ENCODE measurements at regions not wholly inside any gene's neighbourhood (a gene's known extent, or its start where the extent isn't known, plus 50 kb on each side); places are given as distances from the start of the nearest gene placed in this dataset.

- H3K14ac ChIP-seq (replicated peaks; ENCODE audit: low read depth, low read length) = no peak overlapping the region
- WGBS, 2 experiments (ENCODE audit: extremely low coverage in 2 of 2, insufficient read length in 1 of 2) = no CpG with 5 or more reads among the region's 7 CpGs
- no peak overlapping the region for H3K9ac ChIP-seq (ENCODE audit: low read depth, low read length)
- H4K5ac ChIP-seq (ENCODE audit: low read depth, low read length) = no peak overlapping the region
- dilution Hi-C loops (cut with HindIII; ENCODE audit: low sequenced_read_pairs, unreplicated experiment) (no loop called here), in situ Hi-C loops (cut with MboI; ENCODE audit: low sequenced_read_pairs) (no loop called here), intact Hi-C loops (cut with micrococcal nuclease) (no loop called here)
- H2BK20ac ChIP-seq (ENCODE audit: low read depth, low read length) = no peak overlapping the region
- H4K91ac ChIP-seq (ENCODE audit: insufficient read depth, low read depth, low read length) = no peak overlapping the region
- H3K23ac ChIP-seq (ENCODE audit: low read depth, low read length) = no peak overlapping the region
- no peaks in the 10 kb centered on the region for H4K20me1 ChIP-seq (ENCODE audit: insufficient read depth, low read length)
- H3K27ac ChIP-seq (ENCODE audit: insufficient read depth, low read length) = no peak overlapping the region
- no TSS peak for BruUV-seq (replicated peaks)
- H3K79me1 ChIP-seq (ENCODE audit: low read depth in 1 of 2, low read length in 2 of 2) = no peaks in the 10 kb centered on the region
- H2BK120ac ChIP-seq (ENCODE audit: low read depth, low read length) = no peak overlapping the region
- H2AK9ac ChIP-seq (replicated peaks; ENCODE audit: low read depth, low read length, poor library complexity) = no peak overlapping the region
- no peak overlapping the region for H3K4me2 ChIP-seq (ENCODE audit: low read depth, low read length)
- no peak overlapping the region for H3K4ac ChIP-seq (ENCODE audit: low read depth, low read length)
- no peak for DNase-seq
- no peak overlapping the region for H2AFZ ChIP-seq (replicated peaks; ENCODE audit: low read length, poor library complexity)
- no peak overlapping the region for H2BK15ac ChIP-seq (ENCODE audit: low read depth, low read length)
- H2BK5ac ChIP-seq (ENCODE audit: low read depth, low read length, poor library complexity, severe bottlenecking) = no peak overlapping the region
- H4K8ac ChIP-seq (ENCODE audit: low read depth in 2 of 2, low read length in 2 of 2) = no peak overlapping the region
- H3K4me3 ChIP-seq (ENCODE audit: insufficient read depth, low read depth, low read length) = no peak overlapping the region
- no peaks in the 10 kb centered on the region for H3K36me3 ChIP-seq (ENCODE audit: control insufficient read depth, insufficient read depth, low read length)
- no peak overlapping the region for H3K56ac ChIP-seq (ENCODE audit: extremely low read depth, insufficient read depth, low read length)
- peaks cover 45% of the 10 kb centered on the region for H3K27me3 ChIP-seq (ENCODE audit: control insufficient read depth, insufficient read depth, low read length)
- TF ChIP-seq MAFK (IDR thresholded peaks at IDR 0.05; ENCODE audit: low read depth, low read length) = no peak
- no peak for TF ChIP-seq RCOR1 (IDR thresholded peaks at IDR 0.05; ENCODE audit: insufficient replicate concordance, low read length)
- H2AK5ac ChIP-seq (ENCODE audit: low read depth, low read length) = no peak overlapping the region
- ChIA-PET CTCF (no interaction called here), POLR2A (ENCODE audit: unreplicated experiment) (no interaction called here)
- H3K9me1 ChIP-seq (ENCODE audit: insufficient read depth, low read length) = no peaks in the 10 kb centered on the region
- peaks cover 22% of the 10 kb centered on the region for H3K9me3 ChIP-seq (ENCODE audit: control insufficient read depth, insufficient read depth, low read length)
- ATAC-seq (ENCODE audit: low read depth) = no peak
- H3K18ac ChIP-seq (ENCODE audit: low read depth, low read length) = no peak overlapping the region
- no peaks in the 10 kb centered on the region for H3K4me1 ChIP-seq (ENCODE audit: control insufficient read depth, insufficient read depth, low read length)
Measured at GRCh38 chr15:69691307-69692015, 238.8 kb downstream of the RPLP1 start.
